Left ventricle myocardium inferior (tissue), 1 donor: ENCODE measurements at regions not wholly inside any gene's neighbourhood (a gene's known extent, or its start where the extent isn't known, plus 50 kb on each side); places are given as distances from the start of the nearest gene placed in this dataset.
"Not testable (repeated sequence)": the region's sequence is repeated elsewhere in the genome, so short reads cannot be mapped to it uniquely, and the experiment has no call there.

ENCODE experiments used
- DNase-seq: peaks from one replicate; pipeline ENCODE4 v3.0.0-alpha.2; 2020
- H3K27ac ChIP-seq: fragments of 200-600 bp; replicated peaks from 2 replicates; pipeline ENCODE4 v1.8.0; 2021
- H3K27me3 ChIP-seq: fragments of 200-600 bp; 2 replicates; pipeline ENCODE4 v1.8.0; 2021; ENCODE audit warnings: low read depth
- H3K36me3 ChIP-seq: fragments of 200-600 bp; 2 replicates; pipeline ENCODE4 v1.8.0; 2021
- H3K4me1 ChIP-seq: fragments of 200-600 bp; 2 replicates; pipeline ENCODE4 v1.8.0; 2021
- H3K4me3 ChIP-seq: fragments of 200-600 bp; 2 replicates; pipeline ENCODE4 v1.8.0; 2021; ENCODE audit warnings: mild to moderate bottlenecking, moderate library complexity
- H3K9me3 ChIP-seq: fragments of 200-600 bp; replicated peaks from 2 replicates; pipeline ENCODE4 v1.8.0; 2021
- intact Hi-C: fragments of 100-400 bp; cut with micrococcal nuclease; formaldehyde crosslinking; loops from one replicate; pipeline ENCODE4 v1.11.0; 2022
- TF ChIP-seq, protein P1 (sequence below): fragments of 200-600 bp; IDR thresholded peaks from 2 replicates; pipeline ENCODE4 v1.8.0; 2021; ENCODE audit warnings: antibody characterized with exemption, mild to moderate bottlenecking, borderline replicate concordance
- donor health status: DM: no; HTN: yes; CAD: no; lungs with severe emphysema.

DNA sequence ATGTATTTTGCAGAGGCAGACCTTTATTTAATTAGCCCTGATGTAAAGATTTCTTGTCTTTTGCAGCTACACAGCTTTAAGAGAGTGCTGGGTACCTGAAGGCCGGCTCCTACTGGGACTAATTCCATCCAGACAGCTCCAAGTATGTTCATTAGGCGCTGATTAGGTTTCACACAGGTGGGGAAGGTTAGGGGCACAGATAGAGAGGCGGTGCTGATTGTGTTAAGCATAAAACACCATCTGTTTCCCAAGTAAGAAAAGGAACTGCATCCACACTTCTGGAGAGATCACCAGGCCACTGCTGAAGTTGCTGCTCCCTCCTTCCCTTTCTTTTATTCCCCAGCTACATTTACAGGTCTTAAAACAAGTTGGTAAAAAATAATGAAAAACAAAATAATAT is 349.5 kb downstream of the ZIC3 start:
- intact Hi-C loops: no loop called here
- TF ChIP-seq, protein P1, sequence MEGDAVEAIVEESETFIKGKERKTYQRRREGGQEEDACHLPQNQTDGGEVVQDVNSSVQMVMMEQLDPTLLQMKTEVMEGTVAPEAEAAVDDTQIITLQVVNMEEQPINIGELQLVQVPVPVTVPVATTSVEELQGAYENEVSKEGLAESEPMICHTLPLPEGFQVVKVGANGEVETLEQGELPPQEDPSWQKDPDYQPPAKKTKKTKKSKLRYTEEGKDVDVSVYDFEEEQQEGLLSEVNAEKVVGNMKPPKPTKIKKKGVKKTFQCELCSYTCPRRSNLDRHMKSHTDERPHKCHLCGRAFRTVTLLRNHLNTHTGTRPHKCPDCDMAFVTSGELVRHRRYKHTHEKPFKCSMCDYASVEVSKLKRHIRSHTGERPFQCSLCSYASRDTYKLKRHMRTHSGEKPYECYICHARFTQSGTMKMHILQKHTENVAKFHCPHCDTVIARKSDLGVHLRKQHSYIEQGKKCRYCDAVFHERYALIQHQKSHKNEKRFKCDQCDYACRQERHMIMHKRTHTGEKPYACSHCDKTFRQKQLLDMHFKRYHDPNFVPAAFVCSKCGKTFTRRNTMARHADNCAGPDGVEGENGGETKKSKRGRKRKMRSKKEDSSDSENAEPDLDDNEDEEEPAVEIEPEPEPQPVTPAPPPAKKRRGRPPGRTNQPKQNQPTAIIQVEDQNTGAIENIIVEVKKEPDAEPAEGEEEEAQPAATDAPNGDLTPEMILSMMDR: no peak
- no peaks in the 10 kb centered on the region for H3K9me3 ChIP-seq
- no peak for DNase-seq
- no peak overlapping the region for H3K4me3 ChIP-seq
- no peaks in the 10 kb centered on the region for H3K27me3 ChIP-seq
- H3K36me3 ChIP-seq: no peaks in the 10 kb centered on the region
- no peaks in the 10 kb centered on the region for H3K4me1 ChIP-seq
- H3K27ac ChIP-seq: no peak overlapping the region

- no peak for DNase-seq
These were observed 350.3 kb downstream of the ZIC3 start for GRCh38 chrX:137916090-137916746.

GRCh38 chrX:137926090-137926489 is 360.2 kb downstream of the ZIC3 start:
- Histone ChIP-seq H3K36me3 (no peaks in the 10 kb centered on the region), H3K9me3 (no peaks in the 10 kb centered on the region), H3K27ac (no peak overlapping the region), H3K27me3 (no peaks in the 10 kb centered on the region), H3K4me1 (no peaks in the 10 kb centered on the region), H3K4me3 (no peak overlapping the region)
- intact Hi-C loops: no loop called here
- TF ChIP-seq, protein P1: no peak
- DNase-seq: no peak

More at GRCh38 chrX:137916090-137916746, 350.3 kb downstream of the ZIC3 start:
- Histone ChIP-seq H3K4me1 (no peaks in the 10 kb centered on the region), H3K4me3 (no peak overlapping the region), H3K36me3 (no peaks in the 10 kb centered on the region), H3K9me3 (no peaks in the 10 kb centered on the region), H3K27ac (no peak overlapping the region), H3K27me3 (no peaks in the 10 kb centered on the region)
- intact Hi-C loops: no loop called here
- TF ChIP-seq, protein P1: no peak

DNA sequence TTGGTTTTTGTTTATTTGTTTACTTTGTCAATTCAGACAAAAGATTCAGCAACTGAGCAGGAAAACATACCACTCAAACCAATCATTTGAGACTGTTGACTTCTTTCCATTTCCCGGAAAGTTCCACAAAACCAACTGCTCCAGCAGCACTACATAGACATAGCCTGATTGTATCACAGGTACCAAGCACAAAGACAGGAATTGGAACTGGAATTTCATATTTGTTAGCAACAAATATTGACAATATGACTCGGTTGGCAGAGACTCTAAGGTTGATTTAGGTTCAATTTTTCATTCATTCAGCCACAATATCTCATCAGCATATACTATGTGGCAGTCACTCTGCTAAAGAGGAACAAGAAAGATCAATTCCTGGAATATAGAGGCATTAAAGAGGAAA is 364.0 kb downstream of the ZIC3 start:
- Histone ChIP-seq H3K9me3 (peaks cover 11% of the 10 kb centered on the region), H3K27ac (no peak overlapping the region), H3K4me3 (no peak overlapping the region), H3K4me1 (no peaks in the 10 kb centered on the region), H3K36me3 (no peaks in the 10 kb centered on the region), H3K27me3 (no peaks in the 10 kb centered on the region)
- TF ChIP-seq, protein P1: no peak
- intact Hi-C loops: no loop called here
- no peak for DNase-seq

DNA sequence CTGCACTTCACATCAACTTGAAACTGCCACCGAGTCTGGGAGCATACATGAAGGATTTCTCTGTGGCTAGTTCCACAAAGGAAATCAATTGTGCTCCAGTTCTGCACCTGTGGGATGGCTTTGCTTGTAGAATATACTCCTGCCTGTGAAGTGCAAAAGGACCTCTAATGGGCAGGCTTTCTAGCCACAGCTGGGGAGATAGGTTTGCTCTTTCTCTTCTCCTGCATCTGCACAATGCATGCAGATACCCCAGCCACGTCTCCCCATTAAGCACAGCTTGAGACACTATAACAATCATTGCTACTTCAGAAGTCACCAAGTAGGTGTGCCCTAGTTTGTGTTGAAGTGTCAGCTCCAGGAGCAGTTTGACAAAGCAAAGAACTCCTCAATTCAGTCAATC is 364.6 kb downstream of the ZIC3 start:
- Histone ChIP-seq H3K36me3 (no peaks in the 10 kb centered on the region), H3K4me1 (no peaks in the 10 kb centered on the region), H3K27ac (no peak overlapping the region), H3K9me3 (peaks cover 15% of the 10 kb centered on the region), H3K27me3 (no peaks in the 10 kb centered on the region), H3K4me3 (no peak overlapping the region)
- DNase-seq: no peak
- TF ChIP-seq, protein P1: no peak
- intact Hi-C loops: no loop called here

GRCh38 chrX:137934214-137934613 is 368.3 kb downstream of the ZIC3 start:
- H3K9me3 ChIP-seq: peaks cover 15% of the 10 kb centered on the region
- intact Hi-C loops, H3K4me3 ChIP-seq, H3K4me1 ChIP-seq, H3K27ac ChIP-seq, H3K36me3 ChIP-seq, DNase-seq, H3K27me3 ChIP-seq: not testable (repeated sequence)

- H3K36me3 ChIP-seq, H3K4me3 ChIP-seq, H3K27ac ChIP-seq, H3K4me1 ChIP-seq, DNase-seq, intact Hi-C loops, H3K27me3 ChIP-seq: not testable (repeated sequence)
- peaks cover 15% of the 10 kb centered on the region for H3K9me3 ChIP-seq
These were observed 369.0 kb downstream of the ZIC3 start for GRCh38 chrX:137934887-137935286.
